ENCODE measurements at regions not wholly inside any gene's neighbourhood (a gene's known extent, or its start where the extent isn't known, plus 50 kb on each side); places are given as distances from the start of the nearest gene placed in this dataset.

DNA sequence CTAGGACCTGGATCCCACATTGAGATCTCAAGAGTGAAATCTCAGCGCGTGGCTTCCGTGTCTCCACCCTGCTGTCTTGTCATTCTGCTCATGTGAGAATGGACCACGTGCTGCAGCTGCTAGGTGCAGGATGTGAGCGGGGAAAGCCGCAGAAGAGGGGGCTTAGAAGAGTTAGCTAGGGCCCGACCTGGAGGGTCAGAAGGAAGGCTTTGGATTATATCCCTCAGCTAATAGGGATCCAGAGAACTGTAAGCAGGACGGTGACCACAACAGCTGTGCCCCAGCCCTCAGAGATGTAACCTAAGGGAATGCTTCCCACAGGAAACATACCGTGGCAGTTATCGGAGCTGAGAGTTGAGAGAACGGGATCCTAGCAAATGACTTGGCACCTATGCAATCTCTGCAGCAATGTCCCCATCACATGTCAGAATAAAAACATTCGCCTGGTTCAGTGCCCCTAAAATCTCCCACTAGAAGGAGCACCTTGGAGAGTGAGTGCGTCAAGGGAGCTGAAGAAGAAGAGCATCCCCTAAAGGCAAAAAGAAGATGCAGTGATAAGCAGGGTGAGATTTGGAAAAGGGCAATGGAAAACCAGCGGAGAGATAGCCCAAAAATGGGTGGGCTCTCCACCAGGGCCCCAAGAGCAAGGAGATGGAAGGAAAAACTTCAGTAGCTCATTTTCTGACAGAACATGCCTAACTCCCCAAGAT, 76.9 kb upstream of the ST8SIA2 start:
- TF ChIP-seq, protein P1, sequence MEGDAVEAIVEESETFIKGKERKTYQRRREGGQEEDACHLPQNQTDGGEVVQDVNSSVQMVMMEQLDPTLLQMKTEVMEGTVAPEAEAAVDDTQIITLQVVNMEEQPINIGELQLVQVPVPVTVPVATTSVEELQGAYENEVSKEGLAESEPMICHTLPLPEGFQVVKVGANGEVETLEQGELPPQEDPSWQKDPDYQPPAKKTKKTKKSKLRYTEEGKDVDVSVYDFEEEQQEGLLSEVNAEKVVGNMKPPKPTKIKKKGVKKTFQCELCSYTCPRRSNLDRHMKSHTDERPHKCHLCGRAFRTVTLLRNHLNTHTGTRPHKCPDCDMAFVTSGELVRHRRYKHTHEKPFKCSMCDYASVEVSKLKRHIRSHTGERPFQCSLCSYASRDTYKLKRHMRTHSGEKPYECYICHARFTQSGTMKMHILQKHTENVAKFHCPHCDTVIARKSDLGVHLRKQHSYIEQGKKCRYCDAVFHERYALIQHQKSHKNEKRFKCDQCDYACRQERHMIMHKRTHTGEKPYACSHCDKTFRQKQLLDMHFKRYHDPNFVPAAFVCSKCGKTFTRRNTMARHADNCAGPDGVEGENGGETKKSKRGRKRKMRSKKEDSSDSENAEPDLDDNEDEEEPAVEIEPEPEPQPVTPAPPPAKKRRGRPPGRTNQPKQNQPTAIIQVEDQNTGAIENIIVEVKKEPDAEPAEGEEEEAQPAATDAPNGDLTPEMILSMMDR (IDR thresholded peaks at IDR 0.05; ENCODE audit: insufficient read depth, low read length, poor library complexity, severe bottlenecking), result no peak
- Histone ChIP-seq H3K27me3 (replicated peaks; ENCODE audit: control insufficient read depth, insufficient read depth, low read length) (peaks cover 1% of the 10 kb centered on the region), H3K4me3 (replicated peaks; ENCODE audit: low read depth, low read length) (no peak overlapping the region), H3K36me3 (ENCODE audit: control insufficient read depth, insufficient read depth, low read length) (no peaks in the 10 kb centered on the region)
- DNase-seq (ENCODE audit: extremely low read depth, insufficient read length), result no peak

DNA sequence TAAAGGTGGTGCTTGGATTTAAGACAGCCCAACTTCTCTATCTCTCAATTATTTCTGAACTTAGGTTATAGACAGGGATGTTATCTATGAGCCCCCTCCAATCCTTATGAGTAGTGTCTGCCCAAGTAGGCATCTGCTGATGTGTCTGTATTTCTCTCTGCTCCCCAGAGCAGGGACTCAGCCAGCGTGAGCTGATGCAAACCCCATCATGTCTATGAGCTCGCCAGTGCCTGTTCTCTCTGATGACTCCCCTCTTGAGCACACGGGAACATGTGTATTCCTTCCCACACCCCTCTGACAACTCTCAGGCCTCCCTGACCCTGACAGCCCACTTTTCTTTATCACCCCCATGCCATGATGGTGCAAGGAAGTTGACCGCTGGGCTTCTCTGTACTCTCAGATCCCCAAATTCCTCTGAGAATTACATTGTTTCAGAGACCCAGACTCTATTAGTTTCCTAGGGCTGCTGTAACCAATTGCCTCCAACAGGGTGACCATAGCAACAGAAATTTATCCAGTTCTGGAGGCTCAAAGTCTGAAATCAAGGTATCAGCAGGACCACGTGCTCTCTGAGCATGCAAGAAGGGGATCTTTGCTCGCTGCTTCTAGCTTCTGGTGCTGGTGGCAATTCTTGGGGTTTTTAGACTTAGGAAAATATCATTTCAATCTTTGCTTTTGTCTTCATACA, 73.5 kb upstream of the ST8SIA2 start:
- H3K27me3 ChIP-seq (replicated peaks; ENCODE audit: control insufficient read depth, insufficient read depth, low read length), result peaks cover 1% of the 10 kb centered on the region
- no peak for DNase-seq (ENCODE audit: extremely low read depth, insufficient read length)
- no peaks in the 10 kb centered on the region for H3K36me3 ChIP-seq (ENCODE audit: control insufficient read depth, insufficient read depth, low read length)
- no peak overlapping the region for H3K4me3 ChIP-seq (replicated peaks; ENCODE audit: low read depth, low read length)
- TF ChIP-seq, protein P1 (IDR thresholded peaks at IDR 0.05; ENCODE audit: insufficient read depth, low read length, poor library complexity, severe bottlenecking), result no peak

DNA sequence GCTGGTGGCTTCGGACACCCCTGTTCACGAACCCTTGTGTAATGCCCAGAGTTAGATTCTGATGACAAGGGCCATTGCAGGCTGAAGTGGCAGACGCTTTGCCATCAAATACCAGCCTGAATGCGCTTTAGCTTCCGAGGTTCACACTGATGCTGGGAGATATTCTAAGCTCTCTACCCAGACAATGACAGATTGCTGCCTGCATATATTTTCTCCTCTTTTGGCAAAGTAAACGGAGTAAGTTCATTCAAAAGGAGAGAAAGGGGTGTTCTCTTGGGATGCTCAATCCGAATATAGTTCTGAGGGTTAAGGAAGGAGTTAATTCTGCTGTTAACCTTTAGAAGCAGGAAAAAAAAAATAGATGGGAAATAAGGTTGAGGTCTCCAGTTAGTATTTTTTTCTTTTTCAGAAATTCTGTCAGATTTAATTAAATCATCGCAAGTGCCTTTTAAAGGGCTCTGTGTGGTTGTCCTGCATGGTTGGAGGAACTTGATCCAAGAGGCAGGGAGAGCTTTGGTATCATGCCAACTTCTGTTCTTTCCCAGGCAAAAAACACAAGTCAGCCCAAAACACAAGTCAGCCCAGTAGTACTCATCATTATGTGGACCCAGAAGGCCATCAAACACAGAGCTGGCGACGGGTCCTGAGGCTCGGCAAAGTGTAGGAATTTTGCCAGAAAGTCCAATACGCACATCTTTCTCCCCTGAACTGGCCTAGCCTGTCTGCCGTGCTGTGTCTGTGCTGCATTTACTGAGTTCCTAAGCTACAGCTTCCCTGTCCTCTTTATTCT, 70.9 kb upstream of the ST8SIA2 start:
- no peaks in the 10 kb centered on the region; the same call in none of the 2 replicates for H3K27me3 ChIP-seq (replicated peaks; ENCODE audit: control insufficient read depth, insufficient read depth, low read length)

DNA sequence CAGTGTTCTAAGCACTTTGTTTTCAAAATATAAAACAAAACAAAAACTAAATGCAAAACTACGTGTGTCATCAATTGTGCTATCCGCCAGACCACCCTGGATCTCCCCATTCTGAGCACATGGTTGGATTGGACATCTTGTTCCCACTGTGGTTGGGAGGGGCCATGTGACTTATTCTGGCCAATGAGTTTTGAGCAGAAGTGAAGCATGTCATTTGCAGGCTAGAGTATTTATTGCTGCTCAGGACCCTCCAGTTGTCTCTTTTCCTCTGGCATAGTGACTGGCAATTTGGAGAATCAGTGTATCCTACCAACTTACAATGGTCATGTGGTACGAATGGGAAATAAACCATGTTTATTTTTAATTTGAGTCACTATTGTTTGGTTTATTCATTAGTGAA, 70.2 kb upstream of the ST8SIA2 start:
- Histone ChIP-seq H3K27me3 (replicated peaks; ENCODE audit: control insufficient read depth, insufficient read depth, low read length) (no peaks in the 10 kb centered on the region; the same call in none of the 2 replicates), H3K4me3 (replicated peaks; ENCODE audit: low read depth, low read length) (no peak overlapping the region), H3K36me3 (ENCODE audit: control insufficient read depth, insufficient read depth, low read length) (no peaks in the 10 kb centered on the region)
- TF ChIP-seq, protein P1 (IDR thresholded peaks at IDR 0.05; ENCODE audit: insufficient read depth, low read length, poor library complexity, severe bottlenecking), result no peak
- DNase-seq (ENCODE audit: extremely low read depth, insufficient read length), result no peak

More for the DNA sequence above, 70.9 kb upstream of the ST8SIA2 start:
- TF ChIP-seq, protein P1 (IDR thresholded peaks at IDR 0.05; ENCODE audit: insufficient read depth, low read length, poor library complexity, severe bottlenecking), result no peak
- H3K4me3 ChIP-seq (replicated peaks; ENCODE audit: low read depth, low read length), result no peak overlapping the region
- no peak for DNase-seq (ENCODE audit: extremely low read depth, insufficient read length)
- H3K36me3 ChIP-seq (ENCODE audit: control insufficient read depth, insufficient read depth, low read length), result no peaks in the 10 kb centered on the region

DNA sequence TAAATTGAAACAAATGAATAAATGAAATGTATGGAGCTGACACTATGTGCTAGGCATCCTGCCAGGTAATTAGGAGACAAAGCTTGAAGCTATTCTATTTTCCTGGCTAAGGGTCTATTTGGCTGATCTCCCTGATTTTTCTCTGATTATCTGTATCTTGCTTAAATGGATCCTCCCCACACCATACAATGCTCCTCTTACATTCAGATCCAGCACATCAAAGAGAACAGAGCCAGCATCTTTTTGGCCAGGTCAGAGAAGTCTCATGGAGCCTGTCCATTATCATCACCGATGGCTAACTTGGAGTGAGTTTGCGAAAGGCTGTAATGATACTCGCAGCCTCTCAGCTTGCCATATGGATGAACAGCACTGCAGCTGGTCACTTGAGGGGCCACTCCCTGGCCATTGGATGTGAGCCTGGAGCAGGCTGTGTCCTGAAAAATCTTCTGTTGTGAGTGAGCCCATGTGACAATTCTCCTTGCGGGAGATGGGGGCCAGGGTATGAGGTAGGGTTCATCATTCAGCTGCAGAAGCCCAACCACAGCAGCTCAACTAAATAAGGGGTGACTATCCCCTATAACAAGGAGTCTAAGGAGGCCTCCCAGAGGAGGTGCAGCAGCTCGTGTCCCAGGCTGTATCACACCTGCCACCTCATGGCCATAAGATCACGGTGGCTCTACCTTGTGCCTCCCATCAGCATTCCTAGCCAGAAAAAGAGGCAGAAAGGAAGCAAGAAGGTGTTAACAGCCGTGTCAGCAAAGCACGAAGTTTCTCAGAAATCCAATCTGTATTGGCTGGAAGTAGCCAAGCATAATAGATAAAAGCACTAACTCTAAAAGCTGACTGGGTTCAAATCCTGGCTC, 69.3 kb upstream of the ST8SIA2 start:
- H3K4me3 ChIP-seq (replicated peaks; ENCODE audit: low read depth, low read length), result no peak overlapping the region
- TF ChIP-seq, protein P1 (IDR thresholded peaks at IDR 0.05; ENCODE audit: insufficient read depth, low read length, poor library complexity, severe bottlenecking), result no peak
- H3K36me3 ChIP-seq (ENCODE audit: control insufficient read depth, insufficient read depth, low read length), result no peaks in the 10 kb centered on the region
- no peaks in the 10 kb centered on the region; the same call in none of the 2 replicates for H3K27me3 ChIP-seq (replicated peaks; ENCODE audit: control insufficient read depth, insufficient read depth, low read length)
- DNase-seq (ENCODE audit: extremely low read depth, insufficient read length), result no peak

Measured in GM06990 (cell line).